K562 (cell line): ENCODE measurements at regions not wholly inside any gene's neighbourhood (a gene's known extent, or its start where the extent isn't known, plus 50 kb on each side); places are given as distances from the start of the nearest gene placed in this dataset.

Experiments used
- ATAC-seq: fragments of 200-7000 bp; cut with Tn5 transposase; 3 replicates; pipeline ENCODE4 v1.9.1; 2020; ENCODE audit warnings: moderate library complexity
- BruUV-seq: library from RNA; stranded (reverse); fragments of 400-500 nt; replicated peaks from 2 replicates; lab custom pipeline; 2021; lab: Mats Ljungman, UMichigan
- CTCF ChIA-PET: fragments of 300-600 bp; formaldehyde crosslinking; extraction: SDS; loops from one replicate; lab custom pipeline; 2021; ENCODE audit warnings: low intra/inter-chr PET ratio; lab: Yijun Ruan, JAX
- POLR2A ChIA-PET: fragments of 300-600, 350-650 bp; sonication (Branson Sonifier 250); formaldehyde crosslinking; extraction: SDS; loops from one replicate; lab custom pipeline; 2021; ENCODE audit warnings: antibody characterized with exemption, inconsistent platforms; lab: Yijun Ruan, JAX
- DNase-seq, 4 experiments: peaks; one replicate each; pipeline versions ENCODE4 v3.0.0 to v3.0.0-alpha.2; 2011 to 2018; ENCODE audit warnings: low spot score in 3 of 4, mixed read lengths in 3 of 4; ENCODE audit errors: extremely low read depth in 1 of 4
- FAIRE-seq: peaks from 2 replicates; lab custom pipeline; 2011; peaks lifted over from hg19 to GRCh38; lab: Jason Lieb, UNC
- H2AFZ ChIP-seq: 2 replicates; pipeline ENCODE4 v1.6.0; 2011; ENCODE audit warnings: low read depth, low read length, control low read depth, inconsistent platforms
- H3K27ac ChIP-seq: fragments of 200-600 bp; 3 replicates; pipeline ENCODE4 v1.8.0; 2011; ENCODE audit warnings: low read depth, mild to moderate bottlenecking, control low read depth, inconsistent platforms, low read length, moderate library complexity, mixed read lengths; ENCODE audit errors: extremely low read depth
- H3K27me3 ChIP-seq, 2 experiments: fragments of 300-600 bp in 1 of 2; 2 replicates in 1 of 2; 3 replicates in 1 of 2; pipeline versions ENCODE4 v1.6.0 to v1.8.0; 2011; ENCODE audit warnings: inconsistent platforms in 2 of 2, low read length in 2 of 2, mild to moderate bottlenecking in 1 of 2, mixed read lengths in 1 of 2, moderate library complexity in 1 of 2; ENCODE audit not compliant: control insufficient read depth in 2 of 2, insufficient read depth in 2 of 2
- H3K36me3 ChIP-seq: fragments of 300-600 bp; 3 replicates; pipeline ENCODE4 v1.8.0; 2011; ENCODE audit warnings: mild to moderate bottlenecking, low read length, inconsistent platforms; ENCODE audit not compliant: control insufficient read depth, insufficient read depth
- H3K4me1 ChIP-seq, 2 experiments: fragments of 200-600 bp in 1 of 2; replicated peaks in 1 of 2; 2 replicates in 1 of 2; 3 replicates in 1 of 2; pipeline versions ENCODE4 v1.5.1 to v1.8.0; 2011; ENCODE audit warnings: inconsistent platforms in 2 of 2, low read length in 2 of 2, mild to moderate bottlenecking in 1 of 2, mixed read lengths in 1 of 2, moderate library complexity in 1 of 2; ENCODE audit not compliant: control insufficient read depth in 2 of 2, insufficient read depth in 2 of 2
- H3K4me2 ChIP-seq: 2 replicates; pipeline ENCODE4 v1.6.1; 2011; ENCODE audit warnings: low read length, control low read depth, inconsistent platforms, mixed read lengths; ENCODE audit not compliant: insufficient read depth
- H3K4me3 ChIP-seq: fragments of 200-600 bp; sonication (generic), shearing (Covaris generic); 2 replicates; pipeline ENCODE4 v1.5.1; 2016; ENCODE audit warnings: control low read depth, inconsistent platforms
- H3K79me2 ChIP-seq: fragments of 200-600 bp; 3 replicates; pipeline ENCODE4 v1.8.0; 2011; ENCODE audit warnings: low read length, inconsistent platforms; ENCODE audit not compliant: control insufficient read depth, insufficient read depth
- H3K9ac ChIP-seq, 2 experiments: 2 replicates each; pipeline versions ENCODE4 v1.6.0 to v1.6.1; 2011; ENCODE audit warnings: low read depth in 2 of 2, low read length in 2 of 2, control low read depth in 1 of 2, inconsistent platforms in 1 of 2, mild to moderate bottlenecking in 1 of 2, mixed read lengths in 1 of 2; ENCODE audit not compliant: insufficient read depth in 1 of 2
- H3K9me1 ChIP-seq: one replicate; pipeline ENCODE4 v1.6.0; 2011; ENCODE audit warnings: inconsistent platforms, mild to moderate bottlenecking, low read length, moderate library complexity; ENCODE audit not compliant: control insufficient read depth, insufficient read depth
- H3K9me3 ChIP-seq: replicated peaks from 2 replicates; pipeline ENCODE4 v1.5.1; 2011; ENCODE audit warnings: low read depth, low read length, inconsistent platforms; ENCODE audit not compliant: control insufficient read depth, insufficient read depth
- H4K20me1 ChIP-seq: replicated peaks from 2 replicates; pipeline ENCODE4 v1.6.1; 2011; ENCODE audit warnings: low read length, inconsistent platforms, mixed read lengths; ENCODE audit not compliant: control insufficient read depth, insufficient read depth
- ARID3A ChIP-seq: IDR thresholded peaks from 2 replicates; pipeline ENCODE4 v1.6.1; 2012; ENCODE audit warnings: low read depth, low read length, improper control_type of control experiment, borderline replicate concordance
- CHAMP1 ChIP-seq: fragments of 450-650 bp; IDR thresholded peaks from 2 replicates; pipeline ENCODE4 v1.6.1; 2016; ENCODE audit warnings: mild to moderate bottlenecking
- CUX1 ChIP-seq: fragments of 200-800 bp; sonication (Bioruptor generic); IDR thresholded peaks from 2 replicates; pipeline ENCODE4 v1.6.1; 2016; ENCODE audit warnings: missing genetic modification characterization, missing compliant biosample characterization
- EZH2 ChIP-seq: IDR thresholded peaks from 2 replicates; pipeline ENCODE4 v1.6.1; 2012; ENCODE audit warnings: low read depth, mild to moderate bottlenecking, inconsistent platforms, low read length, borderline replicate concordance
- RAD21 ChIP-seq, 2 experiments: fragments of 250-450 bp in 1 of 2; fragments of 450-650 bp in 1 of 2; sonication (Bioruptor Pico) in 1 of 2; formaldehyde crosslinking in 1 of 2; IDR thresholded peaks in 1 of 2; conservative IDR thresholded peaks in 1 of 2; 2 replicates each; pipeline versions ENCODE4 v1.4.0 to v1.8.0; 2020 to 2022; ENCODE audit warnings: mild to moderate bottlenecking in 2 of 2, moderate library complexity in 1 of 2
- SAFB ChIP-seq: fragments of 200-400 bp; formaldehyde crosslinking; IDR thresholded peaks from 2 replicates; pipeline ENCODE4 v1.6.1; 2017; ENCODE audit warnings: low read depth, low read length, borderline replicate concordance
- SRF ChIP-seq, 2 experiments: fragments of 250-450, 450-650 bp in 1 of 2; sonication (Bioruptor Pico) in 1 of 2; sonication (generic) in 1 of 2; formaldehyde crosslinking; IDR thresholded peaks; 2 replicates each; pipeline versions ENCODE4 v1.5.0 to v1.5.1; 2020 to 2022; ENCODE audit warnings: mild to moderate bottlenecking in 1 of 2, missing genetic modification reagents in 1 of 2
- STAT5A ChIP-seq: IDR thresholded peaks from 2 replicates; pipeline ENCODE4 v1.6.1; 2012; ENCODE audit warnings: low read length, inconsistent platforms, borderline replicate concordance
- ZNF780A ChIP-seq: fragments of 250-450 bp; sonication (Bioruptor Pico); IDR thresholded peaks from 2 replicates; pipeline ENCODE4 v1.5.0; 2021; ENCODE audit warnings: mild to moderate bottlenecking
- in situ Hi-C: fragments of 300-500 bp; cut with MboI; formaldehyde crosslinking; loops from 4 replicates; pipeline ENCODE4 v1.15.0; 2018; ENCODE audit warnings: inconsistent platforms, mixed read lengths
- intact Hi-C: fragments of 100-400 bp; cut with micrococcal nuclease; formaldehyde crosslinking; loops from 2 replicates; pipeline ENCODE4 v1.14.2; 2022

GRCh38 chr10:64444163-64444562 is 923.0 kb downstream of the REEP3 start:
- intact Hi-C loops (no loop called here), in situ Hi-C loops (no loop called here)
- ChIA-PET CTCF (no interaction called here), POLR2A (no interaction called here)
- no peaks in the 10 kb centered on the region for H3K9me1 ChIP-seq
- no peaks in the 10 kb centered on the region for H4K20me1 ChIP-seq
- BruUV-seq, result no TSS peak
- ATAC-seq (no peak), FAIRE-seq (no peak), DNase-seq (no peak)
- no peaks in the 10 kb centered on the region for H3K9me3 ChIP-seq
- no peak overlapping the region for H3K27ac ChIP-seq
- no peak overlapping the region for H3K4me3 ChIP-seq
- no peak overlapping the region for H3K4me2 ChIP-seq
- H3K79me2 ChIP-seq, result no peaks in the 10 kb centered on the region
- no peak for TF ChIP-seq SAFB
- TF ChIP-seq EZH2, result no peak
- no peak for TF ChIP-seq CUX1 (CRISPR knock-in tag)
- TF ChIP-seq STAT5A, result no peak
- no peak for TF ChIP-seq SRF (CRISPR knock-in tag; IDR thresholded peaks at IDR 0.05)
- TF ChIP-seq CHAMP1, result no peak
- TF ChIP-seq ARID3A, result no peak
- TF ChIP-seq RAD21 (CRISPR knock-in tag; conservative IDR thresholded peaks at IDR 0.05 in 1 of 2, IDR thresholded peaks at IDR 0.05 in 1 of 2), result no peak
- no peak for TF ChIP-seq ZNF780A (CRISPR knock-in tag)
- TF ChIP-seq, all 486 proteins: peak for 0
- H3K4me1 ChIP-seq, result no peaks in the 10 kb centered on the region
- H2AFZ ChIP-seq, result no peak overlapping the region
- H3K9ac ChIP-seq, result no peak overlapping the region
- H3K36me3 ChIP-seq, result no peaks in the 10 kb centered on the region
- no peaks in the 10 kb centered on the region for H3K27me3 ChIP-seq
